GM12874 (cell line): ENCODE measurements at regions not wholly inside any gene's neighbourhood (a gene's known extent, or its start where the extent isn't known, plus 50 kb on each side); places are given as distances from the start of the nearest gene placed in this dataset.

Experiments used
- CTCF ChIP-seq: IDR thresholded peaks from 2 replicates; pipeline ENCODE4 v1.5.1; 2011; ENCODE audit warnings: low read depth, mild to moderate bottlenecking, control low read depth, low read length, moderate library complexity; ENCODE audit not compliant: insufficient read depth

DNA sequence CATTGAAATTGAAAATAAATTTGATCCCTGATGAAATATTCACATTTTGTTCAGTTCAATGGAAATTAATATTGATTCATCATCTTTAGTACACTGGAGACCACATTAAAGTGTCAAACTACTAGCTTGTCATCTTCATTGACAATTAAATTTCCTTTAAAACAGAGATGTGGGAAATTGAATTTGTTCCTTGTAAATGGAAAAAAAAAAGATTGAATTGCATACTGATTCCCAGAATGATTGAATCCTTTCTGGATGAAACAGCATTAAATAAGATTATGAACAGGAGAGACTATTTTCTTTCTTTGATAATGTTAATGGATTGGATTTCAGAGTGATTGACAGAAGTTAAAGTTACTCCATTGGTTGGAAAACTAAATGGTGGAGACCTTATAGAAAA, 241.3 kb upstream of the CNTNAP2 start:
- no peak for TF ChIP-seq CTCF

GRCh38 chr7:145868935-145869334, 247.7 kb upstream of the CNTNAP2 start:
- no peak for TF ChIP-seq CTCF

- no peak for TF ChIP-seq CTCF
These were observed 254.4 kb upstream of the CNTNAP2 start for GRCh38 chr7:145862212-145862611.

DNA sequence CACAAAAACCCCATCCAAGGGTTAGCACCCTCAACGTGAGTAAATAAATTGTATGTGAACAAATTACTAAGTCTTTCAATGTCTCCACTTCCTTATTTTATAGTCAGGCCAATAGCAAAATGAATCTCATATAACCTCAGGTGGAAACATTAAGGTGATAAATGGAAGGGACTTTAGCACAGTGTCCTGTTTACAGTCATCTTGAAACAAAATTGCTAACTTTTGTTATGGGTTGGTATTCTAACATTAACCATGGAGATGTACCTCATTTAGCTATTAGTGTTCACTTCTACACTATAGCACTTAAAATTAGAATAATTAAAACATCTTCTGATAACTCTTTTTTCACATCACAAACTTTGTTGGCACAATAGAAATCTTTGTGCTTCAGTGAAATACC, 255.8 kb upstream of the CNTNAP2 start:
- TF ChIP-seq CTCF: no peak

GRCh38 chr7:145850636-145851035, 266.0 kb upstream of the CNTNAP2 start:
- TF ChIP-seq CTCF: no peak

DNA sequence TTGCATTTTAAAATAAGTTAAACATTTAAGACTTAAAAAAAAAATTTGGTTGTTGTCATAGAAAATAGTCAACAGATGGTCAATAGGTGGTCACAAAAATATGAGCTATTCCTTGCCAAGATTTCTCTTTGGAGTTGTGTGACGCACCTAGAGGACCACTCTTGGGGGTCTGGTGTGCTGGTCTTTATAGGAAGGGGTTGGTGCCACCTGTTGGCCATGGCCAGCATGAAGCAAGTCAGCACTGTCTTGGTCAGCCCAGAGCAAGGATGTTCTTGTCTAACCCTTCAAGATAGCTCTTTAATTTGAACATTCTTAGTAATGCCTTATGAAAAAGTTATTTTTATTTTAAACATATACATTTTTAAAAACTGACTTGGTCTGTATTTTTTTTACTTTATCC, 267.9 kb upstream of the CNTNAP2 start:
- TF ChIP-seq CTCF: no peak

DNA sequence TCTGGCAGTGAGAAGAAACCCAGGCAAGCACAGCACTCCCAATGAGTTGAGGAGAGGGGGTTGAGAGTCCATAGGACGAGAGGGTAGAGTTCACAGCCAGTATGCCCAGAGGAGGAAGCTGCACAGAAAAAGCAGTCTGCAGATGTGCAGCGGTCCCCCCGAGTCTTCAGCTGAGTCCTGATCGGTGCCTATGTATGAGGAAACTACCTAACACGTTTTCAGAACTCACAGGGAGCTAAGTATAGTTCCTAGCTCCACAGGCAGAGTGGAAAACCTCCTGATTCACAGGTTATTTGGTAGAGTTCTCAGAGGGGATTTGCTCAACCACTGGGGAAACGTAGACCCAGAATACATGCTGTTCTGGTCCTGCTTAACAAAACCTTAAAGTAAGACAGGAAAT, 271.3 kb upstream of the CNTNAP2 start:
- no peak for TF ChIP-seq CTCF

- TF ChIP-seq CTCF: no peak
These were observed 276.8 kb upstream of the CNTNAP2 start for GRCh38 chr7:145839814-145840213.
